Neural cell (in vitro differentiated cells): ENCODE measurements at regions not wholly inside any gene's neighbourhood (a gene's known extent, or its start where the extent isn't known, plus 50 kb on each side); places are given as distances from the start of the nearest gene placed in this dataset.

Source experiments
- H2AFZ ChIP-seq: fragments of 200-600, 300-800 bp; sonication (generic), shearing (Covaris generic); 2 replicates; pipeline ENCODE4 v1.6.0; 2014; ENCODE audit warnings: low read depth, mild to moderate bottlenecking, antibody characterized with exemption, low read length, moderate library complexity
- H3F3A ChIP-seq: fragments of 200-600 bp; shearing (Covaris generic); 2 replicates; pipeline ENCODE4 v1.6.1; 2016; ENCODE audit warnings: mild to moderate bottlenecking, moderate library complexity, mixed read lengths, antibody characterized with exemption, low read length; ENCODE audit not compliant: insufficient read depth, poor library complexity, severe bottlenecking
- H3K27ac ChIP-seq: fragments of 200-600, 300-800 bp; sonication (generic), shearing (Covaris generic); 2 replicates; pipeline ENCODE4 v1.5.1; 2014; ENCODE audit warnings: mild to moderate bottlenecking, low read length, moderate library complexity
- H3K27me3 ChIP-seq: fragments of 300-800, 200-600 bp; sonication (generic), shearing (Covaris generic); 2 replicates; pipeline ENCODE4 v1.6.0; 2014; ENCODE audit warnings: mild to moderate bottlenecking, low read depth, low read length, moderate library complexity; ENCODE audit not compliant: insufficient read depth
- H3K36me3 ChIP-seq: fragments of 300-800, 200-600 bp; sonication (generic), shearing (Covaris generic); 2 replicates; pipeline ENCODE4 v1.5.1; 2014; ENCODE audit warnings: mild to moderate bottlenecking, antibody characterized with exemption, low read length, moderate library complexity; ENCODE audit not compliant: insufficient read depth
- H3K4me2 ChIP-seq: fragments of 300-800, 200-600 bp; sonication (generic), shearing (Covaris generic); 2 replicates; pipeline ENCODE4 v1.6.0; 2014; ENCODE audit warnings: mild to moderate bottlenecking, low read length
- H3K4me3 ChIP-seq: fragments of 300-800, 200-600 bp; sonication (generic), shearing (Covaris generic); 2 replicates; pipeline ENCODE4 v1.5.1; 2014; ENCODE audit warnings: mild to moderate bottlenecking, low read length, moderate library complexity
- H3K79me2 ChIP-seq: fragments of 200-600 bp; shearing (Covaris generic); replicated peaks from 2 replicates; pipeline ENCODE4 v1.6.0; 2014; ENCODE audit warnings: mild to moderate bottlenecking, low read length, moderate library complexity; ENCODE audit not compliant: insufficient read depth
- H3K9ac ChIP-seq: fragments of 300-800, 200-600 bp; sonication (generic), shearing (Covaris generic); 2 replicates; pipeline ENCODE4 v1.6.1; 2016; ENCODE audit warnings: mild to moderate bottlenecking, low read length, mixed read lengths
- H3K9me2 ChIP-seq: fragments of 200-600 bp; shearing (Covaris generic); 2 replicates; pipeline ENCODE4 v1.6.1; 2016; ENCODE audit warnings: mild to moderate bottlenecking, low read length, mixed read lengths; ENCODE audit not compliant: insufficient read depth
- H3K9me3 ChIP-seq: fragments of 200-600, 300-800 bp; sonication (generic), shearing (Covaris generic); 2 replicates; pipeline ENCODE4 v1.6.1; 2016; ENCODE audit warnings: mild to moderate bottlenecking, mixed run types, low read length, moderate library complexity, mixed read lengths
- H4K20me1 ChIP-seq: fragments of 200-600 bp; shearing (Covaris generic); 2 replicates; pipeline ENCODE4 v1.6.1; 2016; ENCODE audit warnings: mild to moderate bottlenecking, mixed run types; ENCODE audit not compliant: insufficient read depth
- EP300 ChIP-seq: fragments of 450-650 bp; conservative IDR thresholded peaks from 2 replicates; pipeline ENCODE4 v1.6.1; 2014; ENCODE audit warnings: antibody characterized with exemption, mild to moderate bottlenecking, moderate library complexity; ENCODE audit not compliant: poor library complexity, severe bottlenecking
- EZH2 ChIP-seq: fragments of 200-600, 300-800 bp; shearing (Covaris generic), sonication (generic); IDR thresholded peaks from 2 replicates; pipeline ENCODE4 v1.6.1; 2014; ENCODE audit warnings: antibody characterized with exemption, low read length, borderline replicate concordance, mild to moderate bottlenecking; ENCODE audit not compliant: insufficient read depth, poor library complexity, severe bottlenecking
- MXI1 ChIP-seq: fragments of 450-650 bp; conservative IDR thresholded peaks from 2 replicates; pipeline ENCODE4 v1.6.1; 2014; ENCODE audit warnings: antibody characterized with exemption, mild to moderate bottlenecking; ENCODE audit not compliant: poor library complexity, severe bottlenecking
- POLR2AphosphoS5 ChIP-seq: IDR thresholded peaks from 2 replicates; pipeline ENCODE4 v1.6.1; 2012
- RAD21 ChIP-seq: fragments of 450-650 bp; conservative IDR thresholded peaks from 2 replicates; pipeline ENCODE4 v1.6.1; 2014; ENCODE audit warnings: antibody characterized with exemption, mild to moderate bottlenecking, moderate library complexity
- REST ChIP-seq: IDR thresholded peaks from 2 replicates; pipeline ENCODE4 v1.6.1; 2012; ENCODE audit warnings: borderline replicate concordance
- SMC3 ChIP-seq: fragments of 450-650 bp; conservative IDR thresholded peaks from 2 replicates; pipeline ENCODE4 v1.6.1; 2014; ENCODE audit warnings: antibody characterized with exemption, mild to moderate bottlenecking, moderate library complexity; ENCODE audit not compliant: poor library complexity
- TAF1 ChIP-seq: IDR thresholded peaks from 2 replicates; pipeline ENCODE4 v1.6.1; 2012; ENCODE audit warnings: low read depth
- TF ChIP-seq, protein P1 (sequence below): fragments of 450-650 bp; IDR thresholded peaks from 2 replicates; pipeline ENCODE4 v1.5.1; 2014; ENCODE audit warnings: antibody characterized with exemption, mild to moderate bottlenecking, moderate library complexity; ENCODE audit not compliant: poor library complexity, severe bottlenecking

- Histone ChIP-seq H3K27me3 (no peaks in the 10 kb centered on the region), H3K4me2 (no peak overlapping the region), H3K9ac (no peak overlapping the region), H3K9me3 (no peaks in the 10 kb centered on the region), H3K27ac (no peak overlapping the region), H3K4me3 (no peak overlapping the region), H4K20me1 (no peaks in the 10 kb centered on the region), H3K79me2 (no peaks in the 10 kb centered on the region), H3F3A (no peaks in the 10 kb centered on the region), H3K9me2 (no peaks in the 10 kb centered on the region), H2AFZ (no peak overlapping the region), H3K36me3 (no peaks in the 10 kb centered on the region)
- TF ChIP-seq EZH2: no peak
- TF ChIP-seq, protein P1, sequence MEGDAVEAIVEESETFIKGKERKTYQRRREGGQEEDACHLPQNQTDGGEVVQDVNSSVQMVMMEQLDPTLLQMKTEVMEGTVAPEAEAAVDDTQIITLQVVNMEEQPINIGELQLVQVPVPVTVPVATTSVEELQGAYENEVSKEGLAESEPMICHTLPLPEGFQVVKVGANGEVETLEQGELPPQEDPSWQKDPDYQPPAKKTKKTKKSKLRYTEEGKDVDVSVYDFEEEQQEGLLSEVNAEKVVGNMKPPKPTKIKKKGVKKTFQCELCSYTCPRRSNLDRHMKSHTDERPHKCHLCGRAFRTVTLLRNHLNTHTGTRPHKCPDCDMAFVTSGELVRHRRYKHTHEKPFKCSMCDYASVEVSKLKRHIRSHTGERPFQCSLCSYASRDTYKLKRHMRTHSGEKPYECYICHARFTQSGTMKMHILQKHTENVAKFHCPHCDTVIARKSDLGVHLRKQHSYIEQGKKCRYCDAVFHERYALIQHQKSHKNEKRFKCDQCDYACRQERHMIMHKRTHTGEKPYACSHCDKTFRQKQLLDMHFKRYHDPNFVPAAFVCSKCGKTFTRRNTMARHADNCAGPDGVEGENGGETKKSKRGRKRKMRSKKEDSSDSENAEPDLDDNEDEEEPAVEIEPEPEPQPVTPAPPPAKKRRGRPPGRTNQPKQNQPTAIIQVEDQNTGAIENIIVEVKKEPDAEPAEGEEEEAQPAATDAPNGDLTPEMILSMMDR: no peak
- no peak for TF ChIP-seq TAF1
- TF ChIP-seq RAD21: no peak
- TF ChIP-seq REST: no peak
- no peak for TF ChIP-seq POLR2AphosphoS5
- TF ChIP-seq EP300: no peak
- TF ChIP-seq SMC3: no peak
- no peak for TF ChIP-seq MXI1
These were observed 1283.5 kb upstream of the CELF2 start for GRCh38 chr10:9734218-9734617.

- Histone ChIP-seq H3K36me3 (no peaks in the 10 kb centered on the region), H3K4me3 (no peak overlapping the region), H3K9ac (no peak overlapping the region), H3K9me3 (no peaks in the 10 kb centered on the region), H3K79me2 (no peaks in the 10 kb centered on the region), H2AFZ (no peak overlapping the region), H3K27ac (no peak overlapping the region), H3K27me3 (no peaks in the 10 kb centered on the region), H3F3A (no peaks in the 10 kb centered on the region), H3K9me2 (no peaks in the 10 kb centered on the region), H4K20me1 (no peaks in the 10 kb centered on the region), H3K4me2 (no peak overlapping the region)
- TF ChIP-seq POLR2AphosphoS5 (no peak), SMC3 (no peak), EZH2 (no peak), RAD21 (no peak), TAF1 (no peak), MXI1 (no peak), REST (no peak), EP300 (no peak)
- TF ChIP-seq, protein P1: no peak
These were observed 1281.9 kb upstream of the CELF2 start for GRCh38 chr10:9735731-9736130.
